GM19455 (cell line): ENCODE measurements at regions not wholly inside any gene's neighbourhood (a gene's known extent, or its start where the extent isn't known, plus 50 kb on each side); places are given as distances from the start of the nearest gene placed in this dataset.

ENCODE experiments used
- ATAC-seq: cut with Tn5 transposase; IDR thresholded peaks from one replicate; pipeline ENCODE4 v1.9.1; 2021; ENCODE audit not compliant: unreplicated experiment

GRCh38 chr4:181656748-181657147 lies 586.5 kb upstream of the TENM3 start:
- no peak for ATAC-seq

- ATAC-seq, result no peak
Observed at GRCh38 chr4:181659202-181659601, 584.0 kb upstream of the TENM3 start.

DNA sequence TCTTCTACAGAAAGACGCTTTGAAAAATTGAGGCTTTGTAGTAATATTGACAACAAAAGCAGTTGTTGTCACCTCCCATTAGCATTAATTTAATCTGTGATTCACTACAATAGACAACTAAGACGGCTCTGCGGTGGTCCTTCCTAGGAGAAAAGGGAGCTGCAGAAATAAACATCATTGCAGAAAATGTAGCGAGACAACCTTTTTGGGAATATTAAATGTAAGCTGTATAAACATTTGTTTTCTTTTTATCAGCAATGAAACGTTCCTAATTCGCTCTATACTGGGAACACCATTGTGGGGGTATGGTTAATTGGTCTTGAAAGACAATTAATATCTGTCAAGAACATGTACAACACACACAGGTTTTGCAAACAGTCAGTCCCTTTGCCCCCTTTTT lies 583.3 kb upstream of the TENM3 start:
- ATAC-seq, result no peak

- ATAC-seq, result no peak
Observed at GRCh38 chr4:181661090-181661489, 582.1 kb upstream of the TENM3 start.

DNA sequence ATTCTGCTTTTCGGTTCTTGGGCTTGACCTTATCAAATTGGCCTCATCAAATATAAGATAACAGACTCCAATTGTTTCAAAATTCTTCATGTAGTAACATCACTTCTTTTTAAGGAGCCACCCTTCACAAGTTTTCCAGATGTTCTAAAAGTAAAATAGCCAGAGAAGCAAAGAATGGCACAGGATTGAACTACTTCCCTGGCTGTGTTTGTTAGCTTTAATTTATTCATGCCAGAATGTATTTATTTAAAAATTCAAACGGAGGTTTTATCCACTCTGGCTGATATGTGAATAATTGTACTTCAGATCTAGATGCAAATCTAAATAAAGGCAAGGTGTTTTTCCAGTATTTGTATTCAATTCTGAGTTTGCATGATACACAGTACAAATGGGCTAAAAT lies 581.3 kb upstream of the TENM3 start:
- no peak for ATAC-seq

- no peak for ATAC-seq
Observed at GRCh38 chr4:181662383-181662782, 580.8 kb upstream of the TENM3 start.

DNA sequence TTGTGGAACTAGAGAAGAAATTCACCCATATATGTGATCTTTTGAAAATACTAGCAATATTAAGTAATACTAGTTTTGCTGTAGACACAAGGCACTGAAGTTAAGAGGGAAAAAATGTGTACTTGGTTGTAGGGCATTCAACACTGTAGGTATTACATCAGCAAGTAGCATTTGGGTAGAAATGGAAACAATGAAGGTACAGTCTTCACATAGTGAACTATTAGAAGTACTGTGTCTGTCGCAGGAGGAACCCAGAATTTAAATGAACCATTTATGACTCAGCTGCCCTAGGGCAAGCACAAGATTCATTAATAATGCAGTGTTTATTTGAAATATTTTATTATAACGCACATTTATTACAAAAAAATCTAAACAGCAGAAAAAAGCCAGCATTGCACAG lies 572.7 kb upstream of the TENM3 start:
- no peak for ATAC-seq

GRCh38 chr4:181671672-181672071 lies 571.5 kb upstream of the TENM3 start:
- no peak for ATAC-seq

DNA sequence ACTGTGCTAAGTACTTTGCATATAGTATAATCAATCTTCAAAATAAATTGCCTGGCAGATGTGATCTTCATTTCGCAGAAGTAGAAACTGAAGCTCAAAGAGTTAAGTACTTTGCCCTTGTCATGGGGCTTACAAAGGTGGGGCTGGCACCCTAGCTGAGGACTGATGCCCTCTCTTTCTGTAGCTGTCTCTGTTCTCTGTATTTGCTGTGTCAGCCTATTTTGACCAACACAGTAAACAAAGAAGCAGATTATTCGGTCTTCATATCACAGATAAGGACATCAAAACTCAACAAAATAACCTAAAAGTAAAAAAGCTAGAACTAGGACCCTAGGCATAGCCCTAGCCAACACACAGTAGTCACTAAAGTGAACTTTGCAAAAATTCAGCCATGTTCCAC lies 570.5 kb upstream of the TENM3 start:
- ATAC-seq, result no peak

GRCh38 chr4:181674315-181674875 lies 568.8 kb upstream of the TENM3 start:
- ATAC-seq, result no peak

- ATAC-seq, result no peak
Observed at GRCh38 chr4:181676546-181676945, 566.7 kb upstream of the TENM3 start.

DNA sequence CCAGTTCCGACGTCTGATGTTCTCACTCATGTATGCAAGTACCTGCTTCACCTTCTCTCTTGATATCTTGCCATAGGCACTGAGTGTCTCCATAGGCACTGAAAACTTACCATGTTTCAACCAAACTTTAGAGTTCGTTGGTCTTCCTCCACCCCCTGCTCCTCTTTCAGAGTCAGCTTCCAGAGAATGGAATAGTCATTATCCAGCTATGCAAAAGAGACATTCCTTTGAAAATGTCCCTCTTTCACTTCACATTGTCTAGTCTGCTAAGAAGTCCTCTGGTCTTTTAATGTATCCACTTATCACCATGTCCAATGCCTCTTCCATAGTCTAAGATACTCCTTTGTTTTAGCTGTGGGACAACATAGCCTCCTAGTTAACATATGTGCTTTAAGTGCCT lies 566.0 kb upstream of the TENM3 start:
- ATAC-seq, result no peak

DNA sequence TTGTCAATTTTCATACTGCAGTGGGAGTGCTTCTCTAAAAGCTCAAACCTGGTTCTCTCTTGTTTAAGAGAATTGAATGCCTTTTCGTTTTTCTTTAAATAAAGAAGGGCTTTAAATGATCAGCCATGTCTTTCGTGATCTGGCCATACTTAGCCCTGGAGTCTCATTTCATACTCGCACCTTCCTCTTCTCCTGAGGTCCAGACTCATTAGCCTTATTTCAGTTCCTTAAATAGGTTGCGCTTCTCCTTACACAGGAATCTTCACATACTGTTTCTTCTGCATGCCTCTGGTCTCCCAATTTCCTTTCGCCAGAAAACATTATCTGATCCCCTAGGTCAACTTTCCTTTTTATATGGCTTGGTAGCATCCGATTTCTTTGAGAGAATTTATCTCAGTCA lies 565.6 kb upstream of the TENM3 start:
- ATAC-seq, result no peak

GRCh38 chr4:181679754-181680153 lies 563.4 kb upstream of the TENM3 start:
- no peak for ATAC-seq

DNA sequence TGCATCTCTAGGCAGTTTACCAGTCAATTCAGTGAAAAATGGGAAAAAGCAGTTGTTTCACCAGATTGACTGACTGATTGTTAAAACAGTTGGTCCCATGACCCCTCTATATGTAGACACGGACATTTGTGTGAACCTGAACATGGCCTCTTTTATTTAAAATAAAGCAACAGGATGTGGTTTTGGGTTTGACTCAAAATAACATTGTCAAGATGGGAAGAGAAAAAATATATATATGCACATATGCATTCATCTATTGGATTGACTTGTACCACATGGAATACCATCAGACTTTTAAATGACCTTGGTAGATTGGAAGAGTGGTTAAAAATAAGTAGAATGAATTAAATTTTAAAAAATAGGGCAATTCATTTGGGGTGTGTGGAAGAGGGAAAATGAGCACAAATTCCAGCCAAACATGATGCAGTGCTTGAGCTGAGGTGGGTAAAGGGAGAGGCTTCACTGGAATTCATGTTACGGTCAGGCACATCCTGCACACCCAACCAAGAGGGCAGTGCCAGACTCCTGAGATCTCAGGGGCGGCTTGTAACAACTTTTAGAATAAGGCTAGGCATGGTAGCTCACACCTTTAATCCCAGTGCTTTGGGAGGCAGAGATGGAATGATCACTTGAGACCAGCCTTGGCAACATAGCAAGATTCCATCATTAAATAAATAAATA lies 560.7 kb upstream of the TENM3 start:
- no peak for ATAC-seq

- ATAC-seq, result no peak
Observed at GRCh38 chr4:181684310-181684709, 558.9 kb upstream of the TENM3 start.

DNA sequence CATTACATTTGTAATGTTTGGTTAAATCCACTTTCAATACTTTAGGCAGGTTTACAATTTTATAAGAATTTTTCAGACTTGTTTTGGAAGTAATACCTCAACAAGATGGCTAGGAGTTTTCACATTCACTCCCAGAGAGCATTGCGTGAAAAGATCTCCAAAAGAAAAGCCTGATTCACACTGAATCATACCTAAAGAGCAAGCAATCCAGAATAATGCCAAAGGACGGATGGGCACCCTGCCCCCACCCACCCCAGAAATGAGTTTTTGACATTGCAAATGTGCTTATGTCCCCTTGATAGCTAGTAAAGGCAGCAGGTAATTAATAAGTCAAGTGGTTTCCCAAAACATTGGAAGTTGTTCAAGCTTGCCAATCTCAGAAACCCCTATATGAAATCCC lies 557.7 kb upstream of the TENM3 start:
- no peak for ATAC-seq

GRCh38 chr4:181685911-181686310 lies 557.3 kb upstream of the TENM3 start:
- no peak for ATAC-seq

DNA sequence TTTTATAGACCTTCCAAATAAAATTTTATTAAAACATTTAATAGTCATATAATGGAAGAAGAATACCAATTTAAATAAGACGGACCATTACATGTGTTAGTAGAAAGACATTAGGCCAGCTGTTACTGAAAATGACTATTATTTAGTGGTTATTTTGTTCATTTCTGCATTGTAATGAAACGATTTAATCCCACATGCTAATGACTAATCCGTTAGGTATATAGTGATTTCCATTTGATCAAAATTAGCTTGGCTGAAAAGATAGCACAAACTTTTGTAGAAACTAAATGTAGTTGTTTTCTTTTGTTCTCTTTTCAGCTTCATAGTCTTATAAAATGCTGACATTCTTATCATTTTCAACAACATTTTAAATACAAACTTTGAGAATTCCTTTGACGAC lies 556.1 kb upstream of the TENM3 start:
- ATAC-seq, result no peak

DNA sequence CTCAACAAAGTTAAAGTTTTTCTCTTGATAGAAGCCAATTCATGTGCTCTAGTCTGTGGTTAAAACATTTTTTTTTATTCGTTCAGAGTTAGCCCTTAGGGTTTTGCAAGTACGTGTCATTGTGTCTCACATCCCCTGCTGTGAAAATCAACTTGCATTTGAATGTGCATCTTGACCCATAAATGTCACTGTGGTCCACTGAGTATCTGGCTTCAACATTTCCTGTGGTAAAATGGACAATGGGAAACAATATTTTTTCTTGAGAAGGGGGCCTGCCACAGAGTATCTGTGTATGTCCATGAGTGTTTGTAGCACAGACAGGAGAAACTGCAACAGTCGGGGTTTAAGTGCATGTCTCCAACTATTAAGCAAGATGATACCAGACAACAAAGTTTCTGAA lies 554.8 kb upstream of the TENM3 start:
- no peak for ATAC-seq

GRCh38 chr4:181688872-181689271 lies 554.3 kb upstream of the TENM3 start:
- no peak for ATAC-seq

DNA sequence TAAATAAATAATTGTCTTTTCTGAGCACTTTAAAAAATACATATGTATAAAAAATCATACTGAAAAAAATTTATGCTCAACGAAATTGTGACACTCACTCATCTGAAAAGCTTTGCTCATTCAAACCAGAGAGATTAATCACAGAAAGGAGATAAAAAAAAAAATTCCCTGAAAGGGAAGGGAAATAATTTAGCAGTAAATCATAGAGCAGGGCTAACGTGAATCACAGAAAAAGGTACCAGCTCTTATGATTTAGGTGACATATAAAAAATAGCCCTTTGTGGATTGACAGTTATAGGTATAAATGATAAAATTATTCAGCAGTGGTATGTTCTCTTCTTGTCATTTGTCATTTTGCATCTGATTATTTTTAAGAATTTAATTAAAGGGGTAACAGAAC lies 552.7 kb upstream of the TENM3 start:
- no peak for ATAC-seq

- no peak for ATAC-seq
Observed at GRCh38 chr4:181692965-181693364, 550.2 kb upstream of the TENM3 start.
